ENCODE measurements at regions not wholly inside any gene's neighbourhood (a gene's known extent, or its start where the extent isn't known, plus 50 kb on each side); places are given as distances from the start of the nearest gene placed in this dataset.

- no peaks in the 10 kb centered on the region for H3K9me3 Mint-ChIP-seq
- H3K4me1 Mint-ChIP-seq (ENCODE audit: low read depth), result no peaks in the 10 kb centered on the region
- no peak overlapping the region for H3K4me3 Mint-ChIP-seq
- H3K27ac Mint-ChIP-seq, result no peak overlapping the region
- no peaks in the 10 kb centered on the region for H3K27me3 Mint-ChIP-seq (ENCODE audit: low read depth)
- no peaks in the 10 kb centered on the region for H3K36me3 Mint-ChIP-seq (ENCODE audit: low read depth)
Observed at GRCh38 chr2:219905640-219906039, 278.2 kb downstream of the SLC4A3 start.

DNA sequence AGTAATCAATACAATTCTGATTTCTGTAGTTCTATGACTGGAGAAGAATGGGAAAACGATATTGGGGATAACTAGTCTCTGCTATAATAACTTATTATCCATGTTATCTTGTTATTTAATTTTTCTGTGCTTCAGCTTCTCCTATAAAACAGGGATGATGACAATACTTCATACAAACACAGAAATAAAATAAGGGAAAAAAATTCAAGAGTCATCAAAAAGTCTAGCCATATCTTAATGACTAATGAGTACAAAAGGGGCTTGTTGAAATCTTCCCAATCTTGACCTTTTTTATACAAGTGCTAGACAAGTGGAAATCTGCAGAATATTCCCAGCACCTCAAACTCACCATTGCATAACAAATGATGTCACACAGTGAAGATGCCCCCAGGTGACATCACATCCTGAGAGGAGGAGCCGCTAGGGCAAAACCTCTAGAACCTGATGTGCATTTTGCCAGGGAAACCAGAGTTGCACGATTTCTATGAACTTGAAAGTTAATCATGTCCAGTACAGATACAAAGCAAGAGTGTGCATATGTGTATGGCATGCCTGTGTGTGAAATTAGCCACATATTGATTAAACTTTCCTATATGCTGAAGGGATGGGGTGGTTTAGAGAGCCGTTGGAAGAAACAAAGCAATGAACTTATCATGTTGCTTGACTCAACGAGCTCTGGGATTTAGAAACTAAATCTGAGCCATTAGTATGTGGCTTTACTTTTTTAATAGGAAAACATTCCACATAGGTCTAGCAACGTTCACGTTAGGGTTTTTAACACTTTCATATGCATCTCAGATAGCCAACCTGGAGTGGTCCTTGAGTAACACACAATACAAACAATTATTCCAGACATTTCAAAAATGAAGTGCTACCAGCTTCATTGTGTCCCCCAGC is 278.9 kb downstream of the SLC4A3 start:
- H3K27me3 Mint-ChIP-seq (ENCODE audit: low read depth), result no peaks in the 10 kb centered on the region
- H3K27ac Mint-ChIP-seq, result no peak overlapping the region
- no peaks in the 10 kb centered on the region for H3K9me3 Mint-ChIP-seq
- no peaks in the 10 kb centered on the region for H3K36me3 Mint-ChIP-seq (ENCODE audit: low read depth)
- H3K4me3 Mint-ChIP-seq, result no peak overlapping the region
- no peaks in the 10 kb centered on the region for H3K4me1 Mint-ChIP-seq (ENCODE audit: low read depth)

- Mint-ChIP-seq H3K27ac (no peak overlapping the region), H3K36me3 (ENCODE audit: low read depth) (no peaks in the 10 kb centered on the region), H3K9me3 (no peaks in the 10 kb centered on the region), H3K4me3 (no peak overlapping the region), H3K4me1 (ENCODE audit: low read depth) (no peaks in the 10 kb centered on the region), H3K27me3 (ENCODE audit: low read depth) (no peaks in the 10 kb centered on the region)
Observed at GRCh38 chr2:219907011-219907365, 279.6 kb downstream of the SLC4A3 start.

GRCh38 chr2:219908538-219908937 is 281.1 kb downstream of the SLC4A3 start:
- no peaks in the 10 kb centered on the region for H3K36me3 Mint-ChIP-seq (ENCODE audit: low read depth)
- no peaks in the 10 kb centered on the region for H3K27me3 Mint-ChIP-seq (ENCODE audit: low read depth)
- no peak overlapping the region for H3K27ac Mint-ChIP-seq
- H3K4me3 Mint-ChIP-seq, result no peak overlapping the region
- no peaks in the 10 kb centered on the region for H3K9me3 Mint-ChIP-seq
- no peaks in the 10 kb centered on the region for H3K4me1 Mint-ChIP-seq (ENCODE audit: low read depth)

DNA sequence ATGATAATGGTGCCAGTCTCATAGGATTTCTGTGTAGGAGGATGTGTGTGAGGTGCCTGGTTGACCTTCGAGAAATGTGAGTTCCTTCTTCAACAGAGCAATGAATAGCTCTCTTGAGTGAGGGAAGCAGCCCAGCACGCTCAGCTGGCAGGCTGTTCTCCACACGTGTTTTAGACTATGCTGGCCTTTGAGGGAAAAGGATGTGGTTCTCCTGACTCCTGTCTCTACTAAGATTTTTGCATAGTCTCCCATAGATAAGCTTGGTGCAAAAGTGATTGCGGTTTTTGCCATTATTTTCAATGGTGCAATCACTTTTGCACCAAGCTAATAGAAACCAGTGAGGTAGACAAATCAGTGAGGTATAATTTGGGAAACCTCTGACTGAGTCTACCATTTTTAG is 284.1 kb downstream of the SLC4A3 start:
- Mint-ChIP-seq H3K27me3 (ENCODE audit: low read depth) (no peaks in the 10 kb centered on the region), H3K4me1 (ENCODE audit: low read depth) (no peaks in the 10 kb centered on the region), H3K27ac (no peak overlapping the region), H3K4me3 (no peak overlapping the region), H3K9me3 (no peaks in the 10 kb centered on the region), H3K36me3 (ENCODE audit: low read depth) (no peaks in the 10 kb centered on the region)

- no peaks in the 10 kb centered on the region for H3K27me3 Mint-ChIP-seq (ENCODE audit: low read depth)
- H3K4me1 Mint-ChIP-seq (ENCODE audit: low read depth), result no peaks in the 10 kb centered on the region
- no peaks in the 10 kb centered on the region for H3K9me3 Mint-ChIP-seq
- H3K36me3 Mint-ChIP-seq (ENCODE audit: low read depth), result no peaks in the 10 kb centered on the region
- no peak overlapping the region for H3K4me3 Mint-ChIP-seq
- no peak overlapping the region for H3K27ac Mint-ChIP-seq
Observed at GRCh38 chr2:219912491-219912921, 285.1 kb downstream of the SLC4A3 start.

- Mint-ChIP-seq H3K4me3 (no peak overlapping the region), H3K9me3 (no peaks in the 10 kb centered on the region), H3K36me3 (ENCODE audit: low read depth) (no peaks in the 10 kb centered on the region), H3K27me3 (ENCODE audit: low read depth) (no peaks in the 10 kb centered on the region), H3K4me1 (ENCODE audit: low read depth) (no peaks in the 10 kb centered on the region), H3K27ac (no peak overlapping the region)
Observed at GRCh38 chr2:219914577-219914976, 287.1 kb downstream of the SLC4A3 start.

GRCh38 chr2:219916281-219916680 is 288.9 kb downstream of the SLC4A3 start:
- Mint-ChIP-seq H3K4me1 (ENCODE audit: low read depth) (no peaks in the 10 kb centered on the region), H3K36me3 (ENCODE audit: low read depth) (no peaks in the 10 kb centered on the region), H3K27ac (no peak overlapping the region), H3K9me3 (no peaks in the 10 kb centered on the region), H3K27me3 (ENCODE audit: low read depth) (no peaks in the 10 kb centered on the region), H3K4me3 (no peak overlapping the region)

DNA sequence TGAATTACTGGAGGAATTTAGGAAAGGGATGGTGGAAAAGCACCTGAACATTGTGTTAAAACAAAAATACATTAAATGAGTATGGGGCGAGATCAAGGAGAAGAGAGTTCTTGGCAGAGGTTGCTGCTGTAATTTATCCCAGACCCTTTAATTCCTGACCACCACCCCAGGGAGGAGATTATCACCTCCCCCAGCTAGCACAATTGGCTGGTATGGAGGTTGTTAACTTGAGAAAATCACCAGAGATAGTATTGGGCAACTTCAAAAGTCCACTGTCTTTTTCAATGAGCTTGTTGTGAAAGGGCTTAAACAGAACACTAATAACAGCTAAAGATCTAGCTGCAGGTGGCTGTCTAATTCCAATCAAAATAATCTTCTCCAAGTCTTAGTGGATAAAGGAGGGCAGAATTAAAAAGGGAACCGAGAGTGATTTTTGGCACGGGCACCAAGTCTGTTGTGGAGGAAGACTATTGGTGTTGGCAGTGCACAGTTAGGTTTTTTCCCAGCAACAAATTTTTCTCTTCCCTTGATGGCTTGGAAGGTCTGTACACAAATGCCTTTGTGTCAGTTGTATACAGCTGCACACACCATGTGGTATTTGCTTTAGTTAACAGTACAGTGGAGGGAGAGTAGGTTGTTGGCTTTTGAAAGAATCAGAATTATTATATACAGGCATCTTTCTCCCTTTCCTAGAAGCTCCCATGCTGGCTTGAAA is 289.5 kb downstream of the SLC4A3 start:
- H3K27me3 Mint-ChIP-seq (ENCODE audit: low read depth), result no peaks in the 10 kb centered on the region
- H3K27ac Mint-ChIP-seq, result no peak overlapping the region
- H3K9me3 Mint-ChIP-seq, result no peaks in the 10 kb centered on the region
- H3K4me3 Mint-ChIP-seq, result no peak overlapping the region
- no peaks in the 10 kb centered on the region for H3K36me3 Mint-ChIP-seq (ENCODE audit: low read depth)
- H3K4me1 Mint-ChIP-seq (ENCODE audit: low read depth), result no peaks in the 10 kb centered on the region

DNA sequence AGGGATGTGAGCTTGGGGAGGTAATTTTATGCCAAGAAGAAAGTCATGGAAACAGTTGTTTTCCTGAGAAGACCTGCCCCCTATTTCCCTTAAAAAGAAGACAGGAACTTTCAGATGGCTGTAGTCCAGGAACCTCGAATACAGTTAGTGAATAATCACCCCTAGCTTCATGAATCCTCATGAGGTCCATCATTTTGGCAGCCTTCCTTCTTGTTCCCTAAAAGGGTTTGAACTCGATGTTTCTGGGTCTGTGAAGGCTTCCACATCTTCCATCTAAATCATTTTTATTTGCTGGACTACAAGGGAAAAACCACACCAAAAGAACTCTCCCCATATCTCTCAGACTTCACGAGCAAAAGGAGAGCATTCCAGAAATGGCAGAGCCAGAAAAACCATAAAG is 290.8 kb downstream of the SLC4A3 start:
- Mint-ChIP-seq H3K4me1 (ENCODE audit: low read depth) (no peaks in the 10 kb centered on the region), H3K27me3 (ENCODE audit: low read depth) (no peaks in the 10 kb centered on the region), H3K27ac (no peak overlapping the region), H3K9me3 (no peaks in the 10 kb centered on the region), H3K36me3 (ENCODE audit: low read depth) (no peaks in the 10 kb centered on the region), H3K4me3 (no peak overlapping the region)

DNA sequence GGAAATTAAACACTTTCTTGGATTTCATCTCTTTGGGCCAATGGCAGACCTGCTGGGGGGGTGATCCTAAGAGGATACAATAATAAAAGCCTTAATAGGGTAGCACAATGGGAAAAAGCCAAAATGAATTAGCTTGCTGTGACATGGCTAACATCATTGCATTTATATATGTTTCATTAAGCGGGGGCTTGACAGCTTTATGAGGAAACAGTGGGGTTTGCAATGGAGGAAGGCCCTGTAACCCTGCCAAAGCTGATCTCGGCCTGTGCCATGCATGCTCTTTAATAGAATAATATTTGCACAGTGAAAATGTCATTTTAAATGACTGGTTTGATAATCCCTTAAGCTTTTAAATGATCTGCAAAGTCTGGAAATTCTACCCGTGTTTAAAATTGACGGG is 291.5 kb downstream of the SLC4A3 start:
- Mint-ChIP-seq H3K27ac (no peak overlapping the region), H3K9me3 (no peaks in the 10 kb centered on the region), H3K27me3 (ENCODE audit: low read depth) (no peaks in the 10 kb centered on the region), H3K36me3 (ENCODE audit: low read depth) (no peaks in the 10 kb centered on the region), H3K4me3 (no peak overlapping the region), H3K4me1 (ENCODE audit: low read depth) (no peaks in the 10 kb centered on the region)

GRCh38 chr2:219919506-219919905 is 292.1 kb downstream of the SLC4A3 start:
- H3K4me1 Mint-ChIP-seq (ENCODE audit: low read depth), result no peaks in the 10 kb centered on the region
- no peaks in the 10 kb centered on the region for H3K36me3 Mint-ChIP-seq (ENCODE audit: low read depth)
- H3K4me3 Mint-ChIP-seq, result no peak overlapping the region
- no peaks in the 10 kb centered on the region for H3K9me3 Mint-ChIP-seq
- no peaks in the 10 kb centered on the region for H3K27me3 Mint-ChIP-seq (ENCODE audit: low read depth)
- no peak overlapping the region for H3K27ac Mint-ChIP-seq

- no peaks in the 10 kb centered on the region for H3K36me3 Mint-ChIP-seq (ENCODE audit: low read depth)
- no peak overlapping the region for H3K27ac Mint-ChIP-seq
- H3K4me3 Mint-ChIP-seq, result no peak overlapping the region
- H3K9me3 Mint-ChIP-seq, result no peaks in the 10 kb centered on the region
- no peaks in the 10 kb centered on the region for H3K27me3 Mint-ChIP-seq (ENCODE audit: low read depth)
- no peaks in the 10 kb centered on the region for H3K4me1 Mint-ChIP-seq (ENCODE audit: low read depth)
Observed at GRCh38 chr2:219929835-219930234, 302.4 kb downstream of the SLC4A3 start.

GRCh38 chr2:219939647-219940046 is 312.2 kb downstream of the SLC4A3 start:
- no peak overlapping the region for H3K27ac Mint-ChIP-seq
- no peaks in the 10 kb centered on the region for H3K27me3 Mint-ChIP-seq (ENCODE audit: low read depth)
- no peaks in the 10 kb centered on the region for H3K36me3 Mint-ChIP-seq (ENCODE audit: low read depth)
- H3K4me3 Mint-ChIP-seq, result no peak overlapping the region
- H3K9me3 Mint-ChIP-seq, result no peaks in the 10 kb centered on the region
- H3K4me1 Mint-ChIP-seq (ENCODE audit: low read depth), result no peaks in the 10 kb centered on the region

GRCh38 chr2:219944866-219945265 is 317.4 kb downstream of the SLC4A3 start:
- Mint-ChIP-seq H3K4me3 (no peak overlapping the region), H3K27ac (no peak overlapping the region), H3K36me3 (ENCODE audit: low read depth) (no peaks in the 10 kb centered on the region), H3K4me1 (ENCODE audit: low read depth) (no peaks in the 10 kb centered on the region), H3K27me3 (ENCODE audit: low read depth) (no peaks in the 10 kb centered on the region), H3K9me3 (no peaks in the 10 kb centered on the region)

Data from T-helper 1 cell treated with Interleukin-12 subunit alpha and Interleukin-12 subunit beta and Interleukin-4 antibody, amounts not matched to agents 30 μg/mL and 1 μg/mL, for 36 hours (primary cell).